ENCODE measurements at regions not wholly inside any gene's neighbourhood (a gene's known extent, or its start where the extent isn't known, plus 50 kb on each side); places are given as distances from the start of the nearest gene placed in this dataset.

DNA sequence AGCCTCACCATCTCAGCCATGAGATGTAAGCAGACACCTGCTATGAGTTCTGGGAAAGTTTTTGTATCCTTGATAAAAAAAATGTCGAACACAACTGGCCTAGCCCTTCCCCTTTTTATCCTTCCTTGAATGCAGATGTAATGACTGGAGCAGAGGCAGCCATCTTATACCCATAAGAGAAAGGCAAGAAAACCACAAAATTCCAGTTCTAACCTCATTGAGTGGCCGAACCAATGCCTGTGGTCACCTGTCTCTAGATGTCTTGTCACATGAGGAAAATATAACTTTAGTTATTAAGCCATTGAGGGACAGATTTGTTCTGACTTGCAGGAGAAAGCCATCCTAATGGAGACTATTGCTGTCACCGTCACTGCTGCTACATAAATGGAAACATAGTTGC is 80.4 kb upstream of the SLC6A6 start:
- ChIA-PET POLR2A (ENCODE audit: low non-redundant PET) (no interaction called here), CTCF (no interaction called here)
- no peak overlapping the region for H3K27ac ChIP-seq
- TF ChIP-seq, protein P1, sequence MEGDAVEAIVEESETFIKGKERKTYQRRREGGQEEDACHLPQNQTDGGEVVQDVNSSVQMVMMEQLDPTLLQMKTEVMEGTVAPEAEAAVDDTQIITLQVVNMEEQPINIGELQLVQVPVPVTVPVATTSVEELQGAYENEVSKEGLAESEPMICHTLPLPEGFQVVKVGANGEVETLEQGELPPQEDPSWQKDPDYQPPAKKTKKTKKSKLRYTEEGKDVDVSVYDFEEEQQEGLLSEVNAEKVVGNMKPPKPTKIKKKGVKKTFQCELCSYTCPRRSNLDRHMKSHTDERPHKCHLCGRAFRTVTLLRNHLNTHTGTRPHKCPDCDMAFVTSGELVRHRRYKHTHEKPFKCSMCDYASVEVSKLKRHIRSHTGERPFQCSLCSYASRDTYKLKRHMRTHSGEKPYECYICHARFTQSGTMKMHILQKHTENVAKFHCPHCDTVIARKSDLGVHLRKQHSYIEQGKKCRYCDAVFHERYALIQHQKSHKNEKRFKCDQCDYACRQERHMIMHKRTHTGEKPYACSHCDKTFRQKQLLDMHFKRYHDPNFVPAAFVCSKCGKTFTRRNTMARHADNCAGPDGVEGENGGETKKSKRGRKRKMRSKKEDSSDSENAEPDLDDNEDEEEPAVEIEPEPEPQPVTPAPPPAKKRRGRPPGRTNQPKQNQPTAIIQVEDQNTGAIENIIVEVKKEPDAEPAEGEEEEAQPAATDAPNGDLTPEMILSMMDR (conservative IDR thresholded peaks at IDR 0.05; ENCODE audit: low read depth) = no peak
- DNase-seq (ENCODE audit: low spot score) = no peak

DNA sequence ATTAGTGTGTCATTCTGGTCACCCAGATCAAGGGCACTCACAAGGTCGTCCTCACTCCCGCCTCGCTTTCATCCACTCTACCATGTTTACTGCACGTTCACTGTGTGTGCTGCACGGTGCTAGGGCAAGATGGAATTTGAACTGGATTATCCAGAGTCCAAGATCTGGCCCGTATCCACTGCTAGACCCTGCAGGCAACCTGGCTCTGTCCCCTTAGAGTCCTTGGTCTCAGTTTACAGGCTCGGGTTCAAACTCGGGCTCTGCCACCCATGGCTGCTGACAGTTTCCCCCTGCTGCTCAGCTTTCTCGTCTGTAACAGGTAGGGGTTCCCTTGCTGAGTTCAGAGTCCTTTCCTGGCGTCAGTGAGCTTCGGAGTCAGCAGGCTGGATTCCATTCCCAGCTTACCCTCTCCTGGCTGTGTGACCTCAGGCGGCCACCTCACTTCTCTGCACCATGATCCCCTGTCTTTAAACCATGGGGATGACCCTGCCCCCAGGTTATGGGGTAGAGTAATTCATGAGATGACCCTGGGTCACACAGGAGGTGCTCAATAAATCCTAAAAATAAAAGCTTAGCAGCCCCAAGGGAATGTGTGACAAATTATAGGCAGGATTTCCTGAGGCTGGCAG is 79.6 kb upstream of the SLC6A6 start:
- TF ChIP-seq, protein P1 (conservative IDR thresholded peaks at IDR 0.05; ENCODE audit: low read depth) = no peak
- no peak overlapping the region for H3K27ac ChIP-seq
- DNase-seq (ENCODE audit: low spot score) = no peak
- CTCF ChIA-PET = no interaction called here
- POLR2A ChIA-PET (ENCODE audit: low non-redundant PET) = no interaction called here

DNA sequence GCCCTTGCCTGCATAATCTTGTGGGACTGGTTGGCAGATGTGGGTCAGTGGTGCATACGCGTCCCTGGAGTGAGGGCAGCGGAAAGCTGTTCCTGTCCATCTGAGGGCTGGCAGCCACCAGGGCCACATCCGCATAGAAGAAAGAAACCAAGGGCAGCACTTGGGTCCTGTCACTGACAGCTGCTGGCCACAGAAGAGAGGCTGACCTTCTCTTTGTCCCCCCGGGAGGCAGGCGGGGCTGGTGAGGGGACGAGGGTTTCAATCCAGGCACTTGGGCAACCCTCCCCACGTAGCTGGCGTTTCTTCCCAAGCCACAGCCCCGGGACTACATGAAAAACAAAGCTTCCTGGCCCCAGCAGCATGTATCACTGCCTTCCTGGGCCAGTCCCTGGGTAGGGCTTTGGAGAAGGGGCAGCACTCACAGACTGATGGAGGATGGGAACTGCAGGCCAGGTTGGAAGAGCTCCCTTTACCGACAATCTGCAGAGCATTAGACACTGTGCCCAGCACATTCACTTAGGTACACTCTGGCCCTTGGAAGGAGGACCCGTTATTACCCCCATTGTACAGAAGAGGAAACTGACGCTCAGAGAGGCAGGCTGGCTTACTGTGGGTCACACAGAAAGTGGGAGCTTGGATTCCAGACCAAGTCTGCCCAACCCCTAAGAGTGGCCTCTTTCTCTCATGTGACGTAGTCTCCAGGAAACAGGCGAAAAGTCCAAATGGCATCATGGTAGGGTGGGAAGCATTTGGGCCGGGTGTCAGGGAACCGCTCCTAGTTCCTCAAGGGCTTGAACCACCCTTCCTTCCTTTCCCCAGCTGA is 78.8 kb upstream of the SLC6A6 start:
- CTCF ChIA-PET = no interaction called here

DNA sequence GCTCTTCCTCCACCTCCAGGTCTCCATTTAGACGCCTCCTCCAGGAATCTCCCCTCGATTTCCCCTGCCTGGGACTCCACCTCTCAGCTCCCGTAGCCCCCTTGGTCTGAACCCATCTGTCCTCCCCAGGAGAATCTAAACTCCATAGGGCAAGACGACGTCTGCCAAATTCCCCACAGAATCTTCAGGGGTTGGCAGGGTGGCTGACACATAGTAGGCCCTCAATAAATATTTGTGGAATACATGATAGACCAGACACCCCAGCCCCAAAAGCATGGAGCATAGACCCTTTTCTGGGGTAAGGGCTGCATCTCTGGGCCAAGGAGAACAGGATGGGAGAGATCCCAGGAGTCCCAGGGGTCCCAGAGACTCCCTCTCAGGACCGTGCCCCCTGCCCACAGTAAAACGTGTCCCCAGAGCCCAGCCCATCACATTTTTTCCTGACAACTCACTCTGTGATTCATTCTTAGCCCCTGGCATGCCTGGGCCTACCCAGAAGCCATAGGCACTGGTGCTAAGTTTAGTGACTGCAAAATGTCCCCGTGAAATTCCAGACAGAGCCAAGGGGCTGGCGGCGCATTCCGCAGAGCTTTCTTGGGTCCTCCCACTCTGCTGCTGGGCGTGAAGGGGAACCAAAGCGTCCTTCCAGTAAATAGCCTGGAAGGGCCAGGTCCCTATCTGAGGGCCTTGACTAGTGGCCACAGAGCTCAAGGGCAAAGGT is 78.0 kb upstream of the SLC6A6 start:
- no peak overlapping the region for H3K27ac ChIP-seq
- POLR2A ChIA-PET (ENCODE audit: low non-redundant PET) = no interaction called here
- TF ChIP-seq, protein P1 (conservative IDR thresholded peaks at IDR 0.05; ENCODE audit: low read depth) = no peak
- DNase-seq (ENCODE audit: low spot score) = peak; percentile 28
- CTCF ChIA-PET = no interaction called here

More for the DNA sequence above, 78.8 kb upstream of the SLC6A6 start:
- DNase-seq (ENCODE audit: low spot score) = no peak
- TF ChIP-seq, protein P1 (conservative IDR thresholded peaks at IDR 0.05; ENCODE audit: low read depth) = no peak
- no peak overlapping the region for H3K27ac ChIP-seq
- POLR2A ChIA-PET (ENCODE audit: low non-redundant PET) = no interaction called here

DNA sequence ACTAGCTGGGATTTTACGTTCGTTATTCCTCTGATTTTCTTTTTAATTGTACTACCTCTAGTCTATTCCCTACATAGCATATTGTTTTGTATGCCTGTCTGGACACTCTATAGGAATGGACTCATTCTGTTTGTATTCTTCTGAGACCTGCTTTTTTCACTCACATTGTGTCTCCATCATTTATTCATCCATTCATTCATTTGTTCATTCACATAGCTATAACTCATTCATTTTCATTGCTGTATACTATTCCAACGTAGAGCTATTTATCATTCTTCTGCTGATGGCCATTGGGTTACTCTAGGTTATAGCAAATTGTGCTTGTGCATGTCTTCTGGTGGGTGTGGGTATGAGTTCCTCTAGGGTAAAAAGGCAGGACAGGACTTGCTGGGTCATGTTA is 74.0 kb upstream of the SLC6A6 start:
- CTCF ChIA-PET = interaction anchor here (0.6 kb wide), 1 partner anchor 732 kb away, joined by 3 read pairs; no protein-coding TSS in a partner anchor

More for the DNA sequence above, 74.0 kb upstream of the SLC6A6 start:
- TF ChIP-seq, protein P1 (conservative IDR thresholded peaks at IDR 0.05; ENCODE audit: low read depth) = no peak
- H3K27ac ChIP-seq = no peak overlapping the region
- DNase-seq (ENCODE audit: low spot score) = no peak
- POLR2A ChIA-PET (ENCODE audit: low non-redundant PET) = no interaction called here

Measured in RWPE1 (cell line).